Testis (tissue), 2 donors: ENCODE measurements at regions not wholly inside any gene's neighbourhood (a gene's known extent, or its start where the extent isn't known, plus 50 kb on each side); places are given as distances from the start of the nearest gene placed in this dataset.

Source experiments
- DNase-seq: peaks from one replicate; pipeline ENCODE4 v3.0.0-alpha.2; 2019
- H3K27ac ChIP-seq, 2 donors: fragments of 200-600 bp; sonication (generic); one replicate each; pipeline ENCODE4 v1.5.1; 2019
- H3K27me3 ChIP-seq: fragments of 200-600 bp; sonication (generic); one replicate; pipeline ENCODE4 v1.5.1; 2019
- H3K36me3 ChIP-seq: fragments of 200-600 bp; sonication (generic); one replicate; pipeline ENCODE4 v1.5.1; 2017; ENCODE audit warnings: low read depth; ENCODE audit errors: missing control alignments
- H3K4me1 ChIP-seq: fragments of 200-600 bp; sonication (generic); one replicate; pipeline ENCODE4 v1.5.1; 2019
- H3K4me3 ChIP-seq, 2 donors: fragments of 200-600 bp; sonication (generic); one replicate each; pipeline ENCODE4 v1.5.1; 2017 to 2019
- H3K9me3 ChIP-seq: fragments of 200-600 bp; sonication (generic); one replicate; pipeline ENCODE4 v1.5.1; 2017
- CTCF ChIP-seq, 3 experiments: fragments of 450-650 bp in 2 of 3; fragments of 200-600 bp in 1 of 3; sonication (generic) in 1 of 3; IDR thresholded peaks; one replicate each; pipeline ENCODE4 v1.5.1; 2016 to 2019; ENCODE audit warnings: antibody characterized with exemption in 3 of 3, mild to moderate bottlenecking in 2 of 3, moderate library complexity in 1 of 3
- POLR2A ChIP-seq: fragments of 450-650 bp; IDR thresholded peaks from one replicate; pipeline ENCODE4 v1.6.1; 2017; ENCODE audit warnings: antibody characterized with exemption, mild to moderate bottlenecking, moderate library complexity
- WGBS, 2 donors: methylation state at CpG; one replicate each; pipeline ENCODE4 v1.1.5; 2018; 5-methylcytosine and 5-hydroxymethylcytosine counted together
- intact Hi-C: fragments of 100-400 bp; cut with DNase I; formaldehyde crosslinking; loops from one replicate; pipeline ENCODE4 v1.15.1; 2023; ENCODE audit warnings: low total_unique reads

- DNase-seq: no peak
These were observed 170.7 kb downstream of the CYB561 start for GRCh38 chr17:63275318-63275970.

GRCh38 chr17:63275971-63276745, 169.9 kb downstream of the CYB561 start:
- H3K36me3 ChIP-seq: no peaks in the 10 kb centered on the region
- no peak overlapping the region for H3K27ac ChIP-seq
- H3K4me3 ChIP-seq: no peak overlapping the region
- intact Hi-C loops: no loop called here
- no peaks in the 10 kb centered on the region for H3K27me3 ChIP-seq
- WGBS, 2 donors: 67 to 75% methylated on average over 2 of the region's 2 CpGs
- no peak for DNase-seq
- TF ChIP-seq POLR2A (no peak), CTCF (IDR thresholded peaks at IDR 0.05) (no peak)
- no peaks in the 10 kb centered on the region for H3K4me1 ChIP-seq
- H3K9me3 ChIP-seq: no peaks in the 10 kb centered on the region

More at GRCh38 chr17:63275318-63275970, 170.7 kb downstream of the CYB561 start:
- Histone ChIP-seq H3K4me1 (no peaks in the 10 kb centered on the region), H3K27ac (no peak overlapping the region), H3K36me3 (no peaks in the 10 kb centered on the region), H3K9me3 (no peaks in the 10 kb centered on the region), H3K4me3 (no peak overlapping the region), H3K27me3 (no peaks in the 10 kb centered on the region)
- intact Hi-C loops: no loop called here
- TF ChIP-seq CTCF (IDR thresholded peaks at IDR 0.05) (no peak), POLR2A (no peak)
- 57 to 73% methylated on average over 1 of the region's 1 CpG for WGBS, 2 donors

GRCh38 chr17:63276821-63277220, 169.3 kb downstream of the CYB561 start:
- Histone ChIP-seq H3K4me3 (no peak overlapping the region), H3K4me1 (no peaks in the 10 kb centered on the region), H3K27ac (no peak overlapping the region), H3K27me3 (no peaks in the 10 kb centered on the region), H3K36me3 (no peaks in the 10 kb centered on the region), H3K9me3 (no peaks in the 10 kb centered on the region)
- TF ChIP-seq POLR2A: no peak
- TF ChIP-seq CTCF (IDR thresholded peaks at IDR 0.05): no peak
- no peak for DNase-seq
- intact Hi-C loops: no loop called here
- WGBS, 2 donors: 93 to 97% methylated on average over 3 of the region's 3 CpGs

GRCh38 chr17:63277629-63278028, 168.5 kb downstream of the CYB561 start:
- DNase-seq: no peak
- no peaks in the 10 kb centered on the region for H3K27me3 ChIP-seq
- H3K9me3 ChIP-seq: no peaks in the 10 kb centered on the region
- no peak overlapping the region for H3K4me3 ChIP-seq
- intact Hi-C loops: no loop called here
- H3K4me1 ChIP-seq: no peaks in the 10 kb centered on the region
- no peak overlapping the region for H3K27ac ChIP-seq
- no peak for TF ChIP-seq CTCF (IDR thresholded peaks at IDR 0.05)
- TF ChIP-seq POLR2A: no peak
- H3K36me3 ChIP-seq: no peaks in the 10 kb centered on the region
- 87 to 94% methylated on average over 3 of the region's 3 CpGs for WGBS, 2 donors
